SK-N-SH treated with all-trans-retinoic acid at 6 μM for 48 hours (cell line): ENCODE measurements at regions not wholly inside any gene's neighbourhood (a gene's known extent, or its start where the extent isn't known, plus 50 kb on each side); places are given as distances from the start of the nearest gene placed in this dataset.
"Not testable (repeated sequence)": the region's sequence is repeated elsewhere in the genome, so short reads cannot be mapped to it uniquely, and the experiment has no call there.

Experiments
- ARNTL ChIP-seq: fragments of 450-650 bp; formaldehyde crosslinking; IDR thresholded peaks from 2 replicates; pipeline ENCODE4 v1.5.0; 2020; ENCODE audit warnings: low read depth, mild to moderate bottlenecking, moderate library complexity, borderline replicate concordance
- BACH2 ChIP-seq: fragments of 250-450 bp; sonication (Bioruptor Pico); IDR thresholded peaks from 2 replicates; pipeline ENCODE4 v1.9.0; 2021; ENCODE audit warnings: mild to moderate bottlenecking, borderline replicate concordance
- SNAI2 ChIP-seq: fragments of 250-450 bp; sonication (Bioruptor Pico); IDR thresholded peaks from 2 replicates; pipeline ENCODE4 v1.5.0; 2020; ENCODE audit warnings: mild to moderate bottlenecking, moderate library complexity
- TCF4 ChIP-seq: fragments of 250-450 bp; sonication (Bioruptor Pico); IDR thresholded peaks from 2 replicates; pipeline ENCODE4 v1.8.0; 2021; ENCODE audit warnings: mild to moderate bottlenecking, moderate library complexity, borderline replicate concordance
- ZNF565 ChIP-seq: fragments of 450-650 bp; formaldehyde crosslinking; conservative IDR thresholded peaks from 2 replicates; pipeline ENCODE4 v1.5.0; 2020; ENCODE audit warnings: low read depth, mild to moderate bottlenecking, moderate library complexity
- TF ChIP-seq, protein P1 (sequence below): fragments of 250-450 bp; sonication (Bioruptor Pico); IDR thresholded peaks from 2 replicates; pipeline ENCODE4 v1.5.0; 2020; ENCODE audit warnings: mild to moderate bottlenecking, moderate library complexity
- TF ChIP-seq, protein P2 (sequence below): fragments of 250-450 bp; sonication (Bioruptor Pico); IDR thresholded peaks from 2 replicates; pipeline ENCODE4 v1.8.0; 2020; ENCODE audit warnings: mild to moderate bottlenecking, moderate library complexity, borderline replicate concordance

DNA sequence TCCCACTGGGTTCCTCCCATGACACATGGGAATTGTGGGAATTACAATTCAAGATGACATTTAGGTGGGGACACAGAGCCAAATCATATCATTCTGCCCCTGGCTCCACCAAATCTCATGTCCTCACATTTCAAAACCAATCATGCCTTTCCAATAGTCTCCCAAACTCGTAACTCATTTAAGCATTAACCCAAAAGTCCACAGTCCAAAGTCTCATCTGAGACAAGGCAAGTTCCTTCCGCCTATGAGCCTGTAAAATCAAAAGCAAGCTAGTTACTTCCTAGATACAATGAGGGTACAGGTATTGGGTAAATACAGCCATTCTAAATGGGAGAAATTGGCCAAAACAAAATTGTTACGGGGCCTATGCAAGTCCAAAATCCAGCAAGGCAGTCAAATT lies 93.8 kb upstream of the SLCO6A1 start:
- TF ChIP-seq SNAI2; ARNTL (CRISPR knock-in tag); ZNF565; BACH2 (CRISPR knock-in tag); TCF4 (CRISPR knock-in tag): not testable (repeated sequence)
- TF ChIP-seq, protein P1, sequence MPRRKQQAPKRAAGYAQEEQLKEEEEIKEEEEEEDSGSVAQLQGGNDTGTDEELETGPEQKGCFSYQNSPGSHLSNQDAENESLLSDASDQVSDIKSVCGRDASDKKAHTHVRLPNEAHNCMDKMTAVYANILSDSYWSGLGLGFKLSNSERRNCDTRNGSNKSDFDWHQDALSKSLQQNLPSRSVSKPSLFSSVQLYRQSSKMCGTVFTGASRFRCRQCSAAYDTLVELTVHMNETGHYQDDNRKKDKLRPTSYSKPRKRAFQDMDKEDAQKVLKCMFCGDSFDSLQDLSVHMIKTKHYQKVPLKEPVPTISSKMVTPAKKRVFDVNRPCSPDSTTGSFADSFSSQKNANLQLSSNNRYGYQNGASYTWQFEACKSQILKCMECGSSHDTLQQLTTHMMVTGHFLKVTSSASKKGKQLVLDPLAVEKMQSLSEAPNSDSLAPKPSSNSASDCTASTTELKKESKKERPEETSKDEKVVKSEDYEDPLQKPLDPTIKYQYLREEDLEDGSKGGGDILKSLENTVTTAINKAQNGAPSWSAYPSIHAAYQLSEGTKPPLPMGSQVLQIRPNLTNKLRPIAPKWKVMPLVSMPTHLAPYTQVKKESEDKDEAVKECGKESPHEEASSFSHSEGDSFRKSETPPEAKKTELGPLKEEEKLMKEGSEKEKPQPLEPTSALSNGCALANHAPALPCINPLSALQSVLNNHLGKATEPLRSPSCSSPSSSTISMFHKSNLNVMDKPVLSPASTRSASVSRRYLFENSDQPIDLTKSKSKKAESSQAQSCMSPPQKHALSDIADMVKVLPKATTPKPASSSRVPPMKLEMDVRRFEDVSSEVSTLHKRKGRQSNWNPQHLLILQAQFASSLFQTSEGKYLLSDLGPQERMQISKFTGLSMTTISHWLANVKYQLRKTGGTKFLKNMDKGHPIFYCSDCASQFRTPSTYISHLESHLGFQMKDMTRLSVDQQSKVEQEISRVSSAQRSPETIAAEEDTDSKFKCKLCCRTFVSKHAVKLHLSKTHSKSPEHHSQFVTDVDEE (CRISPR knock-in tag): not testable (repeated sequence)
- TF ChIP-seq, protein P2, sequence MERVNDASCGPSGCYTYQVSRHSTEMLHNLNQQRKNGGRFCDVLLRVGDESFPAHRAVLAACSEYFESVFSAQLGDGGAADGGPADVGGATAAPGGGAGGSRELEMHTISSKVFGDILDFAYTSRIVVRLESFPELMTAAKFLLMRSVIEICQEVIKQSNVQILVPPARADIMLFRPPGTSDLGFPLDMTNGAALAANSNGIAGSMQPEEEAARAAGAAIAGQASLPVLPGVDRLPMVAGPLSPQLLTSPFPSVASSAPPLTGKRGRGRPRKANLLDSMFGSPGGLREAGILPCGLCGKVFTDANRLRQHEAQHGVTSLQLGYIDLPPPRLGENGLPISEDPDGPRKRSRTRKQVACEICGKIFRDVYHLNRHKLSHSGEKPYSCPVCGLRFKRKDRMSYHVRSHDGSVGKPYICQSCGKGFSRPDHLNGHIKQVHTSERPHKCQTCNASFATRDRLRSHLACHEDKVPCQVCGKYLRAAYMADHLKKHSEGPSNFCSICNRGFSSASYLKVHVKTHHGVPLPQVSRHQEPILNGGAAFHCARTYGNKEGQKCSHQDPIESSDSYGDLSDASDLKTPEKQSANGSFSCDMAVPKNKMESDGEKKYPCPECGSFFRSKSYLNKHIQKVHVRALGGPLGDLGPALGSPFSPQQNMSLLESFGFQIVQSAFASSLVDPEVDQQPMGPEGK (CRISPR knock-in tag): not testable (repeated sequence)
